ENCODE measurements at regions not wholly inside any gene's neighbourhood (a gene's known extent, or its start where the extent isn't known, plus 50 kb on each side); places are given as distances from the start of the nearest gene placed in this dataset.
"Not testable (repeated sequence)": the region's sequence is repeated elsewhere in the genome, so short reads cannot be mapped to it uniquely, and the experiment has no call there.

DNA sequence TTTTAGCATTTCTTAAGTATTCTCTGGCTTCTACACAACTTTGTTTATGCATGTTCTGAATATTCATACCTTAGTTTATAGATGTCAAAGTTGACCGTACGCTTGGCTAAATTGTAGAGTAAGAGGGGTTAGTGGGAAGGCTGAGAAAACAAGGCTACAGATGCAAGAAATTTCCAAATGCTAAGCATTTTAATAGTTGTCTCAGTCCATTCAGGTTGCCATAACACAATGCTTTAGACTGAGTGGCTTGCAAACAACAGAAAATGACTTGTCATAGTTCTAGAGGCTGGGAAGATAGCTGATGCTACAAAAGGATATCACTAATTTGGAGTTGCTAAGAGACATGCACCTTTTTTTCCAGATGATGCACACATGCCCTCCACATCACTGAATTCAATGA, 53.0 kb upstream of the C1QTNF3 start:
- not testable (repeated sequence) for DNase-seq

DNA sequence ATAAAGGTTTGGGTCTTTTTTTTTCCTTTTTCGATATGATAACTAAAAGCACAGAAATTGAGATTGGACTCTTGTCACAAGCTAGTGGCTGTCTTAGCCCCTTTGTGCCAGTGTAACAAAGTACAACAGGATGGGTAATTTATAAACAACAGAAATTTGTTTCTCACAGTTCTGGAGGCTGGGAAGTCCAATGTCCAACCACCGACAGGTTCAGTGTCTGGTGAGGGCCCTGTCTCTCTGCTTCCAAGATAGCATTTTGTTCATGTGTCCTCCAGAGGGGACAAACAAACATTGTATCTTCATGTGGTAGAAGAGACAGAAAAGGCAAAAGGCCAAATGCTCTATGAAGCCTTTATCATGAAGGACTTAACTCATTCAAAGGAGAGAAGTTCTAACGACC, 56.9 kb upstream of the C1QTNF3 start:
- not testable (repeated sequence) for DNase-seq

DNA sequence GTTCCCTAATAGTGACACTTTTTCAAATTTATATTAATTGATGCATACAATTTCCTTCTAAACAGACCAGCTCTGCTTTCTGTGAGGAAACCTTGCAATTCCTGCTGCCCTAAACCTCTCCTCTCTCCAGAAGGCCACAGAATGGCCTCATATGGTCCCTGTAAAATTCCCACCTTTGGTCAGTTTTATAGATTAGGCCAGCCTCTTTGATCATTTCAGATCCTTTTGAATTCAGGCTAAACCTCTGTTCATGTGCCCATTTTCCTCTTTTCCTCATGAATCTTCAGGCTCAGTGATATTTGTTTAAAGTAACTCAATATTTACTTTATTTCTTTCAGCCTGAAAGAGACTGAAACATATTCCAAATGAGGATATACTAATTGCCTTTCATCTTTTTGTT, 58.6 kb upstream of the C1QTNF3 start:
- not testable (repeated sequence) for DNase-seq

DNA sequence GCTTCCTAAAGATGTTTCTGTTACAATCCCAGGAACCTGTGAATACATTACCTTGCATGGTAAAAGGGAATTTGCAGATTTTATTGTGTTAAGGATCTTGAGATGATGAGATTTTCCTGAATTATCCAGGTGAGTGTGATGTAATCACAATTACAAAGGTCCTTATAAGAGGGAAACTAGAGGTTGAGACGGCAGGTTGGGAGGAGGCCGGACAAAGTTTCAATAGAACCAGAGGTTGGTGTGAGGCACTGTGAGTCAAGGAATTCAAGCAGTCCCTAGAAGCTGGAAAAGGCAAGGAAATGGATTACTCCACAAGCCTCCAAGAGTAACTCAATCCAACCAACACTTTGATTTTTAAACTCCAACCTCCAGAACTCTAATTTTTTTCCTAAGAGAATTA, 65.9 kb upstream of the C1QTNF3 start:
- not testable (repeated sequence) for DNase-seq

GRCh38 chr5:34124280-34124679, 81.3 kb upstream of the C1QTNF3 start:
- DNase-seq, result not testable (repeated sequence)

DNA sequence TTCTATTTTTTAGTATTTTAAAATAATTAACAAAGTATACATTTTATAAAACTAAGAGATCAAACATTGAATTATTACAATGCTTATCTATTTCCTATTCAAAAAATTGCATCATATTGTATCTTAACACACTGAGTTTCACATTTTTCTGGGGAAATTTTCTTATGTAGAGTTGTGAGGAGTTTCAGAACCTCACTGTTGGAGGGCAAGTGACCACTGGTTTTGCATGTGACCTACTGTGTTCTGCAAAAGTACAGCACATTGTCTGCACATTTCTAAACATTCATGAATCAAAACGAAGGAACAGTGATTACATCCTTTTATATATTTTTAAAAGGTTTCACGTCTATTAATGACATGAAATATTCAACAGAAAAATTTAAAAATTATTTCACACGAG, 82.3 kb upstream of the C1QTNF3 start:
- DNase-seq, result not testable (repeated sequence)

GRCh38 chr5:34126741-34127140, 83.7 kb upstream of the C1QTNF3 start:
- DNase-seq, result not testable (repeated sequence)

- not testable (repeated sequence) for DNase-seq
Measured at GRCh38 chr5:34127818-34128217, 84.8 kb upstream of the C1QTNF3 start.

DNA sequence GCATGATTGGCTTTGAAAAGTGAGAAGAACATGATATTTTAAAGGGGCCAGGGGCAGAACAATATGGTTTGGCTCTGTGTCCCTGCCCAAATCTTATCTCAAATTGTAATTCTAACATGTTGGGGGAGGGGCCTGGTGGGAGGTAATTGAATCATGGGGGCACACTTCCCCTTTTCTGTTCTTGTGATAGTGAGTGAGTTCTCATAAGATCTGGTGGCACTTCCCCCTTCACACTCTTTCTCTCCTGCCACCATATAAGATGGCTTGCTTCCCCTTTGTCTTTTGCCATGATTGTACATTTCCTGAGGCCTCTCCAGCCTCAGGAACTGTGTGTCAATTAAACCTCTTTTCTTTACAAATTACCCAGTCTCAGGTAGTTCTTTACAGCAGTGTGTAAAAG, 85.9 kb upstream of the C1QTNF3 start:
- not testable (repeated sequence) for DNase-seq

DNA sequence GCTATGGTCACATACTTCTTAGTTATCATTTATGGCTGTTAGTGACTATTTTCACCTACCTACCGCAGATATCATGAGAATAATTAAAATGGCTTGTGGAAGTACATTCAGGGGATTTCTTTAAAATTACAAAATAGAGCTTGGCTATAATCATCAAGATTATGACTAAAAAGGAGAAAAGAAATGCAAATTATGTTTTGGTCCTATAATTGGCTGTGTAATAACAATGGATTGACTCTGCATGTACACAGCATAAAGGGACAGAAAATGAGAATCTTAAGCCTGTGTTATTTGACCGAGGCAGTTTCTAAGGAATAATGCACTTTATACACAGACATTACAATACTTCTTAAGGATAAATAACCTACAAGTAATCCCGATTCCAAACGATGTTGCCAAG, 112.0 kb upstream of the C1QTNF3 start:
- not testable (repeated sequence) for DNase-seq

- DNase-seq, result not testable (repeated sequence)
Measured at GRCh38 chr5:34156703-34157414, 113.8 kb upstream of the C1QTNF3 start.

DNA sequence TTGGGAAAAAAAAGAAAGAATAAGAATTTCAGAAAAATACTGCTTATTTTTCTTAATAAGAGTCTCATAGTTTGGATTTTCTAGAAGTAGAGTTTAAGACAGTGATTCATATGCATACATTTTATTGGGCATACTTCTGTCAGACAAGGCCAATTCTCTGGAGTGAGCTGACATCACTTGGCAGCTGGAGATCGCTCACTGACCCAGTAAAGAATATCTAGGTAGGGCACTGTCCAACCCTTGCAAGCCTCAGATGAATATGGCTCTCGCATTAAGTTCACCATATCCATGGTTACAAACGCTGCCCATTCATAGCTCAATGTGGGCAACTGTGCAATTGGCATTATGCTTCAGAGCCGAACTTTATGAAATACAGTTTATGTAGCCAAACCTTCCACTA, 117.9 kb upstream of the C1QTNF3 start:
- not testable (repeated sequence) for DNase-seq

- DNase-seq, result not testable (repeated sequence)
Measured at GRCh38 chr5:34171398-34171797, 128.4 kb upstream of the C1QTNF3 start.

DNA sequence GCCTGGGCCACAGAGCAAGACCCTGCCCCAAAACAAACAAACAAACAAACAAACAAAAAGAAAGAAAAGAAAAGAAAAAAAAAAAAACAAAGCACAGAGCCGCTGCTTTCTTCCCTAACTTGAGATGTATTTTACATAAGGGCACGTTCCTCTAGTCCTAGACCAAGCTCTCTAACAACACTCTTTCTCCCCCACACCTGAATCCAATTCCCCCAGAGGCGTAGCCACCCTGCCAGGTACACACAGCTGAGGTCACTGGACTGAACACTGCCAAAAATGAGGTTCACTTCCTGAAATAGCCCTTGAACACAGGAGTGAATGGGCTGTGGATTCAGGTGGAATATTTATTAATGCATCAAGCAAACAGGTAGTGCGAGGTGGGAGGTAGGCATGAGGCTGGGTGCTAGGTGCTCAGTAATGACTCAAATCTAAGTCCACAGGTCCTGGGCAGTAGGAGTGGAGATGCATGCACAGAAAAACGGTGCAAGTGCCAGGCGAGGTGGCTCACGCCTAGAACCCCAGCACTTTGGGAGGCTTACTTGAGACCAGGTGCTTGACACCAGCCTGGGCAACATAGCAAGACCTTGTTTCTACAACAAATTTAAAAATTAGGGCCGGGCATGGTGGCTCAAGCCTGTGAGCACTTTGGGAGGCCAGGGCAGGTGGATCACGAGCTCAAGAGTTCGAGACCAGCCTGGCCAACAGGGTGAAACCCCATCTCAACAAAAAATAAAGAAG, 136.6 kb upstream of the C1QTNF3 start:
- not testable (repeated sequence) for DNase-seq

DNA sequence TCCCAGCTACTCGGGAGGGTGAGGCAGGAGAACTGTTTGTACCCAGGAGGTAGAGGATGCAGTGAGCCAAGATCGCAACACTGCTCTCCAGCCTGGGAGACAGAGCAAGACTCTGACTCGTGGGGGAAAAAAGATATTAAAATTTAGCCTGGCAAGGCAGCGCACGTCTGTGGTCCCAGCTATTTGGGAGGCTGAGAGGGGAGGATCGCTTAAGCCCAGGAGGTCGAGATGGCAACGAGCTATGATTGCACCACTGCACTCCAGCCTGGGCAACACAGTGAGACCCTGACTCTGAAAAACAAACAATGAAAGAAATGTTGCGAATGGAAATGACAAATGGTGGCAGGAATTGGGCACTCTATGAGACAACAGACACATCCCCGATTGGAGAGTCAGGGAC, 137.2 kb upstream of the C1QTNF3 start:
- DNase-seq, result not testable (repeated sequence)

- DNase-seq, result not testable (repeated sequence)
Measured at GRCh38 chr5:34180940-34181614, 138.1 kb upstream of the C1QTNF3 start.

GRCh38 chr5:34185005-34185404, 142.0 kb upstream of the C1QTNF3 start:
- DNase-seq, result not testable (repeated sequence)

GRCh38 chr5:34185572-34185971, 142.6 kb upstream of the C1QTNF3 start:
- not testable (repeated sequence) for DNase-seq

GRCh38 chr5:34186108-34186507, 143.1 kb upstream of the C1QTNF3 start:
- DNase-seq, result not testable (repeated sequence)

- DNase-seq, result not testable (repeated sequence)
Measured at GRCh38 chr5:34186865-34187264, 143.9 kb upstream of the C1QTNF3 start.

DNA sequence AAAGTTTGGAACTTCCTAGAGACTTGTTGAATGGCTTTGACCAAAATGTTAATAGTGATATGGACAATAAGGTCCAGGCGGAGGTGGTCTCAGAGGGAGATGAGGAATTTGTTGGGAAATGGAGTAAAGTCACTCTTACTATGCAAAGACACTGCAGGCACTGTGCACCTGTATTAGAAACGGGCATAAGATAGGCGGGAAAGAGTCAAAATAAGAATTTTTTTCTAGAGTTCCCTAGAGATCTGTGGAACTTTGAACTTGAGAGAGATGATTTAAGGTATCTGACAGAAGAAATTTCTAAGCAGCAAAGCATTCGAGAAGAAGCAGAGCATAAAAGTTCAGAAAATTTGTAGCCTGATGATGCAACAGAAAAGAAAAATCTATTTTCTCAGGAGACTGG, 144.4 kb upstream of the C1QTNF3 start:
- DNase-seq, result not testable (repeated sequence)

DNA sequence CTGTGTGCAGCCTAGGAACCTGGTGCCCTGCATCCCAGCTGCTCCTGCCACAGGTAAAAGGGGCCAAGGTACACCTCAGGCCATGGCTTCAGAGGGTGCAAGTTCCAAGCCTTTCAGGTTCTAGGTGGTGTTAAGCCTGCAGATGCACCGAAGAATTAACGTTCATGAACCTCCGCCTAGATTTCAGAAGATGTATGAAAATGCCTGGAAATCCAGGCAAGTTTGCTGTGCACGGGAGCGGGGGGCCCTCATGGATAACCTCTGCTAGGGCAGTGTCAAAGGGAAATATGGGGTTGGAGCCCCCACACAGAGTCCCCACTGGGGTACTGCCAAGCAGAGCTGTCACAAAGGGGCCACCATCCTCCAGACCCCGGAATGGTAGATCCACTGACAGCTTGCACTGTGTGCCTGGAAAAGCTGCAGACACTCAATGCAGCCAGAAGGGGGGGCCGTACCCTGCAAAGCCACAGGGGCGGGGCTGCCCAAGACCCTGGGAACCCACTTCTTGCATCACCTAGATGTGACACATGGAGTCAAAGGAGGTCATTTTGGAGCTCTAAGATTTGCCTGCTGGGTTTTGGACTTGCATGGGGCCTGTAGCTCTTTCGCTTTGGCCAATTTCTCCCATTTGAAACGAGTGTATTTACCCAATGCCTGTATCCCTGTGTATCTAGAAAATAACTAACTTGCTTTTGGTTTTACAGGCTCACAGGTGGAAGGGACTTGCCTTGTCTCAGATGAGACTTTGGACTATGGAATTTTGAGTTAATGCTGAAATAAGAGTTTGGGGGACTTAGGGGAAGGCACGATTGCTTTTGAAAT, 145.2 kb upstream of the C1QTNF3 start:
- not testable (repeated sequence) for DNase-seq

All from skin of body (tissue), 1 donor.